ENCODE measurements at regions not wholly inside any gene's neighbourhood (a gene's known extent, or its start where the extent isn't known, plus 50 kb on each side); places are given as distances from the start of the nearest gene placed in this dataset.

- Mint-ChIP-seq H3K4me3 (no peak overlapping the region), H3K4me1 (ENCODE audit: low read depth) (no peaks in the 10 kb centered on the region), H3K27me3 (ENCODE audit: low read depth) (no peaks in the 10 kb centered on the region), H3K9me3 (peaks cover 29% of the 10 kb centered on the region), H3K36me3 (ENCODE audit: insufficient read depth) (no peaks in the 10 kb centered on the region)
- ATAC-seq (no peak), DNase-seq (no peak)
These were observed 237.8 kb upstream of the LRIG3 start for GRCh38 chr12:59158066-59158465.

- no peaks in the 10 kb centered on the region for H3K27me3 Mint-ChIP-seq (ENCODE audit: low read depth)
- ATAC-seq = no peak
- no peaks in the 10 kb centered on the region for H3K4me1 Mint-ChIP-seq (ENCODE audit: low read depth)
- no peaks in the 10 kb centered on the region for H3K36me3 Mint-ChIP-seq (ENCODE audit: insufficient read depth)
- H3K4me3 Mint-ChIP-seq = no peak overlapping the region
- peaks cover 29% of the 10 kb centered on the region for H3K9me3 Mint-ChIP-seq
- DNase-seq = no peak
These were observed 235.1 kb upstream of the LRIG3 start for GRCh38 chr12:59155448-59155847.

- Mint-ChIP-seq H3K36me3 (ENCODE audit: insufficient read depth) (no peaks in the 10 kb centered on the region), H3K4me3 (no peak overlapping the region), H3K27me3 (ENCODE audit: low read depth) (no peaks in the 10 kb centered on the region), H3K9me3 (peaks cover 12% of the 10 kb centered on the region), H3K4me1 (ENCODE audit: low read depth) (no peaks in the 10 kb centered on the region)
- ATAC-seq (no peak), DNase-seq (no peak)
These were observed 230.9 kb upstream of the LRIG3 start for GRCh38 chr12:59151243-59151642.

- peak; percentile 50 to 58 for ATAC-seq
- Mint-ChIP-seq H3K9me3 (peaks cover 9% of the 10 kb centered on the region), H3K36me3 (ENCODE audit: insufficient read depth) (no peaks in the 10 kb centered on the region), H3K27me3 (ENCODE audit: low read depth) (no peaks in the 10 kb centered on the region), H3K4me1 (ENCODE audit: low read depth) (no peaks in the 10 kb centered on the region), H3K4me3 (no peak overlapping the region)
- DNase-seq = no peak
These were observed 229.8 kb upstream of the LRIG3 start for GRCh38 chr12:59149995-59150642.

GRCh38 chr12:59147791-59148190 lies 227.5 kb upstream of the LRIG3 start:
- Mint-ChIP-seq H3K27me3 (ENCODE audit: low read depth) (no peaks in the 10 kb centered on the region), H3K36me3 (ENCODE audit: insufficient read depth) (no peaks in the 10 kb centered on the region), H3K4me3 (no peak overlapping the region), H3K9me3 (no peaks in the 10 kb centered on the region), H3K4me1 (ENCODE audit: low read depth) (no peaks in the 10 kb centered on the region)
- no peak for DNase-seq
- no peak for ATAC-seq

GRCh38 chr12:59142183-59142790 lies 222.0 kb upstream of the LRIG3 start:
- H3K36me3 Mint-ChIP-seq (ENCODE audit: insufficient read depth) = no peaks in the 10 kb centered on the region
- H3K27me3 Mint-ChIP-seq (ENCODE audit: low read depth) = no peaks in the 10 kb centered on the region
- H3K4me3 Mint-ChIP-seq = no peak overlapping the region
- no peaks in the 10 kb centered on the region for H3K9me3 Mint-ChIP-seq
- ATAC-seq = no peak
- H3K4me1 Mint-ChIP-seq (ENCODE audit: low read depth) = no peaks in the 10 kb centered on the region
- no peak for DNase-seq

GRCh38 chr12:59134750-59135149 lies 214.4 kb upstream of the LRIG3 start:
- Mint-ChIP-seq H3K9me3 (no peaks in the 10 kb centered on the region), H3K4me3 (no peak overlapping the region), H3K36me3 (ENCODE audit: insufficient read depth) (no peaks in the 10 kb centered on the region), H3K27me3 (ENCODE audit: low read depth) (no peaks in the 10 kb centered on the region), H3K4me1 (ENCODE audit: low read depth) (no peaks in the 10 kb centered on the region)
- ATAC-seq = no peak
- DNase-seq = no peak

- Mint-ChIP-seq H3K27me3 (ENCODE audit: low read depth) (no peaks in the 10 kb centered on the region), H3K9me3 (no peaks in the 10 kb centered on the region), H3K4me3 (no peak overlapping the region), H3K4me1 (ENCODE audit: low read depth) (no peaks in the 10 kb centered on the region), H3K36me3 (ENCODE audit: insufficient read depth) (no peaks in the 10 kb centered on the region)
- DNase-seq (no peak), ATAC-seq (no peak)
These were observed 211.2 kb upstream of the LRIG3 start for GRCh38 chr12:59131462-59131861.

- ATAC-seq = no peak
These were observed 202.5 kb upstream of the LRIG3 start for GRCh38 chr12:59122784-59123183.

GRCh38 chr12:59121451-59121850 lies 201.1 kb upstream of the LRIG3 start:
- ATAC-seq (no peak), DNase-seq (no peak)
- Mint-ChIP-seq H3K9me3 (no peaks in the 10 kb centered on the region), H3K4me3 (no peak overlapping the region), H3K36me3 (ENCODE audit: insufficient read depth) (no peaks in the 10 kb centered on the region), H3K27me3 (ENCODE audit: low read depth) (no peaks in the 10 kb centered on the region), H3K4me1 (ENCODE audit: low read depth) (no peaks in the 10 kb centered on the region)

More at GRCh38 chr12:59122784-59123183, 202.5 kb upstream of the LRIG3 start:
- H3K4me1 Mint-ChIP-seq (ENCODE audit: low read depth) = no peaks in the 10 kb centered on the region
- H3K9me3 Mint-ChIP-seq = no peaks in the 10 kb centered on the region
- H3K27me3 Mint-ChIP-seq (ENCODE audit: low read depth) = no peaks in the 10 kb centered on the region
- no peaks in the 10 kb centered on the region for H3K36me3 Mint-ChIP-seq (ENCODE audit: insufficient read depth)
- no peak overlapping the region for H3K4me3 Mint-ChIP-seq
- DNase-seq = no peak

- Mint-ChIP-seq H3K4me1 (ENCODE audit: low read depth) (no peaks in the 10 kb centered on the region), H3K27me3 (ENCODE audit: low read depth) (no peaks in the 10 kb centered on the region), H3K36me3 (ENCODE audit: insufficient read depth) (no peaks in the 10 kb centered on the region), H3K9me3 (no peaks in the 10 kb centered on the region), H3K4me3 (no peak overlapping the region)
- no peak for ATAC-seq
- no peak for DNase-seq
These were observed 199.4 kb upstream of the LRIG3 start for GRCh38 chr12:59119676-59120075.

GRCh38 chr12:59118356-59118755 lies 198.1 kb upstream of the LRIG3 start:
- H3K4me1 Mint-ChIP-seq (ENCODE audit: low read depth) = no peaks in the 10 kb centered on the region
- no peak for DNase-seq
- ATAC-seq = no peak
- H3K4me3 Mint-ChIP-seq = no peak overlapping the region
- H3K36me3 Mint-ChIP-seq (ENCODE audit: insufficient read depth) = no peaks in the 10 kb centered on the region
- no peaks in the 10 kb centered on the region for H3K27me3 Mint-ChIP-seq (ENCODE audit: low read depth)
- no peaks in the 10 kb centered on the region for H3K9me3 Mint-ChIP-seq

GRCh38 chr12:59115995-59116394 lies 195.7 kb upstream of the LRIG3 start:
- H3K27me3 Mint-ChIP-seq (ENCODE audit: low read depth) = no peaks in the 10 kb centered on the region
- DNase-seq (no peak), ATAC-seq (no peak)
- H3K9me3 Mint-ChIP-seq = no peaks in the 10 kb centered on the region
- no peaks in the 10 kb centered on the region for H3K36me3 Mint-ChIP-seq (ENCODE audit: insufficient read depth)
- no peaks in the 10 kb centered on the region for H3K4me1 Mint-ChIP-seq (ENCODE audit: low read depth)
- no peak overlapping the region for H3K4me3 Mint-ChIP-seq

GRCh38 chr12:59115526-59115925 lies 195.2 kb upstream of the LRIG3 start:
- ATAC-seq (no peak), DNase-seq (no peak)
- Mint-ChIP-seq H3K27me3 (ENCODE audit: low read depth) (no peaks in the 10 kb centered on the region), H3K36me3 (ENCODE audit: insufficient read depth) (no peaks in the 10 kb centered on the region), H3K9me3 (no peaks in the 10 kb centered on the region), H3K4me3 (no peak overlapping the region), H3K4me1 (ENCODE audit: low read depth) (no peaks in the 10 kb centered on the region)

- Mint-ChIP-seq H3K27me3 (ENCODE audit: low read depth) (no peaks in the 10 kb centered on the region), H3K4me3 (no peak overlapping the region), H3K4me1 (ENCODE audit: low read depth) (no peaks in the 10 kb centered on the region), H3K9me3 (no peaks in the 10 kb centered on the region), H3K36me3 (ENCODE audit: insufficient read depth) (no peaks in the 10 kb centered on the region)
- DNase-seq (no peak), ATAC-seq (peak in 1 of 2 donors; percentile 30)
These were observed 193.7 kb upstream of the LRIG3 start for GRCh38 chr12:59113831-59114615.

All from activated T-cell treated with anti-CD3 and anti-CD28 coated beads, Interleukin-2, amount 50 U/mL, for 4 hours (primary cell).